Kidney (tissue), 13 donors: ENCODE measurements at regions not wholly inside any gene's neighbourhood (a gene's known extent, or its start where the extent isn't known, plus 50 kb on each side); places are given as distances from the start of the nearest gene placed in this dataset.

Source experiments
- DNase-seq, 5 donors: peaks; one replicate each; pipeline ENCODE4 v3.0.0-alpha.2; 2013 to 2020
- FAIRE-seq: peaks from 2 replicates; lab custom pipeline; 2012; peaks lifted over from hg19 to GRCh38; lab: Jason Lieb, UNC
- H3K27ac ChIP-seq, 2 donors: one replicate each; pipeline ENCODE4 v1.7.0; 2013; ENCODE audit warnings: low read depth in 2 of 2, low read length in 2 of 2, inconsistent platforms in 1 of 2
- H3K27me3 ChIP-seq: one replicate; pipeline ENCODE4 v1.7.1; 2013; ENCODE audit warnings: low read length, inconsistent platforms; ENCODE audit not compliant: control insufficient read depth, insufficient read depth
- H3K36me3 ChIP-seq, 3 donors: one replicate each; pipeline versions ENCODE4 v1.7.0 to v1.7.1; 2013; ENCODE audit warnings: low read length in 3 of 3, control low read depth in 1 of 3, inconsistent platforms in 1 of 3; ENCODE audit not compliant: insufficient read depth in 3 of 3, control insufficient read depth in 2 of 3
- H3K4me1 ChIP-seq, 3 donors: one replicate each; pipeline versions ENCODE4 v1.7.0 to v1.7.1; 2013; ENCODE audit warnings: low read length in 3 of 3, inconsistent platforms in 1 of 3, low read depth in 1 of 3; ENCODE audit not compliant: control insufficient read depth in 2 of 3, insufficient read depth in 2 of 3
- H3K4me3 ChIP-seq, 3 donors: one replicate each; pipeline versions ENCODE4 v1.7.0 to v1.8.1; 2013; ENCODE audit warnings: low read length in 3 of 3, control low read depth in 1 of 3, inconsistent platforms in 1 of 3
- H3K9ac ChIP-seq, 3 donors: one replicate each; pipeline versions ENCODE4 v1.7.0 to v1.7.1; 2013; ENCODE audit warnings: low read length in 3 of 3, control low read depth in 1 of 3, inconsistent platforms in 1 of 3
- H3K9me3 ChIP-seq, 3 donors: one replicate each; pipeline versions ENCODE4 v1.7.0 to v1.7.1; 2013; ENCODE audit warnings: low read length in 3 of 3, control low read depth in 1 of 3, inconsistent platforms in 1 of 3; ENCODE audit not compliant: control insufficient read depth in 2 of 3, insufficient read depth in 1 of 3
- CTCF ChIP-seq: IDR thresholded peaks from 3 replicates; pipeline ENCODE4 v1.5.1; 2012; ENCODE audit warnings: mild to moderate bottlenecking, moderate library complexity, borderline replicate concordance; ENCODE audit not compliant: insufficient read depth; ENCODE audit errors: extremely low read depth
- intact Hi-C: fragments of 100-400 bp; cut with DNase I; formaldehyde crosslinking; loops from one replicate; pipeline ENCODE4 v1.11.1; 2022
- donor health status: control.
- donor health status: control.
- donor health status: control.
- donor health status: control.
- donor health status: control.
- donor health status: DM: yes; HTN: yes; CAD: no.
- donor health status: Normal renal cell carcinoma (clear cell type).

GRCh38 chr9:75532233-75533050 is 358.0 kb upstream of the PCSK5 start:
- DNase-seq, result peak in 2 of 5 donors; percentile 19 to 35
- intact Hi-C loops, result no loop called here
- no peaks in the 10 kb centered on the region for H3K36me3 ChIP-seq
- no peak for TF ChIP-seq CTCF
- no peak overlapping the region for H3K9ac ChIP-seq
- H3K4me1 ChIP-seq, result no peaks in the 10 kb centered on the region
- H3K4me3 ChIP-seq, result no peak overlapping the region
- H3K27ac ChIP-seq, result no peak overlapping the region
- H3K9me3 ChIP-seq, result no peaks in the 10 kb centered on the region
- no peaks in the 10 kb centered on the region for H3K27me3 ChIP-seq
- no peak for FAIRE-seq

GRCh38 chr9:75539523-75539922 is 350.9 kb upstream of the PCSK5 start:
- Histone ChIP-seq H3K4me1 (no peaks in the 10 kb centered on the region), H3K9me3 (no peaks in the 10 kb centered on the region), H3K27me3 (no peaks in the 10 kb centered on the region), H3K4me3 (no peak overlapping the region), H3K9ac (no peak overlapping the region), H3K36me3 (no peaks in the 10 kb centered on the region), H3K27ac (no peak overlapping the region)
- intact Hi-C loops, result no loop called here
- DNase-seq (peak in 2 of 5 donors; percentile 7 to 15), FAIRE-seq (no peak)
- no peak for TF ChIP-seq CTCF

GRCh38 chr9:75540185-75540584 is 350.3 kb upstream of the PCSK5 start:
- Histone ChIP-seq H3K9me3 (no peaks in the 10 kb centered on the region), H3K4me3 (no peak overlapping the region), H3K9ac (no peak overlapping the region), H3K36me3 (no peaks in the 10 kb centered on the region), H3K27me3 (no peaks in the 10 kb centered on the region), H3K4me1 (no peaks in the 10 kb centered on the region), H3K27ac (no peak overlapping the region)
- no peak for DNase-seq
- TF ChIP-seq CTCF, result no peak
- no peak for FAIRE-seq
- intact Hi-C loops, result no loop called here
